RWPE2 (cell line): ENCODE measurements at regions not wholly inside any gene's neighbourhood (a gene's known extent, or its start where the extent isn't known, plus 50 kb on each side); places are given as distances from the start of the nearest gene placed in this dataset.

ENCODE experiments used
- ATAC-seq: fragments of 200-7000 bp; cut with Tn5 transposase; 3 replicates; pipeline ENCODE4 v1.9.1; 2021; ENCODE audit warnings: low read depth
- DNase-seq: peaks from one replicate; pipeline ENCODE4 v3.0.0-alpha.2; 2020; ENCODE audit warnings: low spot score
- H3K27ac ChIP-seq: fragments of 450-650 bp; 2 replicates; pipeline ENCODE4 v1.5.1; 2017; ENCODE audit warnings: mild to moderate bottlenecking; ENCODE audit not compliant: poor library complexity, severe bottlenecking
- H3K27me3 ChIP-seq: fragments of 250-450 bp; sonication (Bioruptor Pico); 2 replicates; pipeline ENCODE4 v1.5.1; 2021; ENCODE audit warnings: mild to moderate bottlenecking, moderate library complexity; ENCODE audit not compliant: insufficient read depth, poor library complexity, severe bottlenecking
- H3K36me3 ChIP-seq: fragments of 250-450 bp; sonication (Bioruptor Pico); 2 replicates; pipeline ENCODE4 v1.5.1; 2020; ENCODE audit warnings: low read depth, mild to moderate bottlenecking, moderate library complexity
- H3K4me1 ChIP-seq: fragments of 250-450 bp; sonication (Bioruptor Pico); 2 replicates; pipeline ENCODE4 v1.5.1; 2021; ENCODE audit warnings: mild to moderate bottlenecking, moderate library complexity; ENCODE audit not compliant: insufficient read depth, poor library complexity, severe bottlenecking
- H3K4me3 ChIP-seq: fragments of 250-450 bp; sonication (Bioruptor Pico); 2 replicates; pipeline ENCODE4 v1.5.1; 2021; ENCODE audit warnings: mild to moderate bottlenecking, moderate library complexity; ENCODE audit not compliant: severe bottlenecking
- H3K9me3 ChIP-seq: fragments of 250-450 bp; sonication (Bioruptor Pico); 2 replicates; pipeline ENCODE4 v1.5.1; 2021; ENCODE audit warnings: mild to moderate bottlenecking, moderate library complexity; ENCODE audit not compliant: severe bottlenecking
- TF ChIP-seq, protein P1 (sequence below): fragments of 450-650 bp; IDR thresholded peaks from one replicate; pipeline ENCODE4 v1.5.1; 2017; ENCODE audit warnings: mild to moderate bottlenecking, moderate library complexity; ENCODE audit not compliant: poor library complexity, severe bottlenecking

DNA sequence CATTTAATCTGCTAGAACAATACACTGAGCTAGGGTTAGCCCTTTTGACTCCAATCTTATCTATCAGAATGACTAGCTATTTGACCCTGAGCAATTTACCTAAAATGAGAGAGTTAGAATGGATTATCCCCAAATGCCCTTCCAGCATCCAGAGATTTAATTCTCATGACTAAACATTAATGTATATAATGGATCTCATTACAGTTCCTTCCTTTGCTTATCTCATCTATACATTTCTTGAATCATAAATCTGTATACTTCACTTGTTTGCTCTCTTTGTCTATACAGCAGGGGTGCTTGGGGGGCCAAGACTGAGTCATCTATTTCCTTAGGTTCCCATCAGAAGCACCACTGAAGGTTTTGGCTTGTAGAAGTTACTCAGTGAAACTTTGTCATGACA, 565.8 kb downstream of the IGSF11 start:
- Histone ChIP-seq H3K27me3 (no peaks in the 10 kb centered on the region), H3K4me3 (no peak overlapping the region), H3K9me3 (no peaks in the 10 kb centered on the region), H3K36me3 (no peaks in the 10 kb centered on the region), H3K4me1 (peaks cover 10% of the 10 kb centered on the region), H3K27ac (peak overlapping the region; percentile 18)
- ATAC-seq, result peak; percentile 52; the same call in 1 of the 3 replicates
- TF ChIP-seq, protein P1, sequence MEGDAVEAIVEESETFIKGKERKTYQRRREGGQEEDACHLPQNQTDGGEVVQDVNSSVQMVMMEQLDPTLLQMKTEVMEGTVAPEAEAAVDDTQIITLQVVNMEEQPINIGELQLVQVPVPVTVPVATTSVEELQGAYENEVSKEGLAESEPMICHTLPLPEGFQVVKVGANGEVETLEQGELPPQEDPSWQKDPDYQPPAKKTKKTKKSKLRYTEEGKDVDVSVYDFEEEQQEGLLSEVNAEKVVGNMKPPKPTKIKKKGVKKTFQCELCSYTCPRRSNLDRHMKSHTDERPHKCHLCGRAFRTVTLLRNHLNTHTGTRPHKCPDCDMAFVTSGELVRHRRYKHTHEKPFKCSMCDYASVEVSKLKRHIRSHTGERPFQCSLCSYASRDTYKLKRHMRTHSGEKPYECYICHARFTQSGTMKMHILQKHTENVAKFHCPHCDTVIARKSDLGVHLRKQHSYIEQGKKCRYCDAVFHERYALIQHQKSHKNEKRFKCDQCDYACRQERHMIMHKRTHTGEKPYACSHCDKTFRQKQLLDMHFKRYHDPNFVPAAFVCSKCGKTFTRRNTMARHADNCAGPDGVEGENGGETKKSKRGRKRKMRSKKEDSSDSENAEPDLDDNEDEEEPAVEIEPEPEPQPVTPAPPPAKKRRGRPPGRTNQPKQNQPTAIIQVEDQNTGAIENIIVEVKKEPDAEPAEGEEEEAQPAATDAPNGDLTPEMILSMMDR, result no peak
- no peak for DNase-seq

DNA sequence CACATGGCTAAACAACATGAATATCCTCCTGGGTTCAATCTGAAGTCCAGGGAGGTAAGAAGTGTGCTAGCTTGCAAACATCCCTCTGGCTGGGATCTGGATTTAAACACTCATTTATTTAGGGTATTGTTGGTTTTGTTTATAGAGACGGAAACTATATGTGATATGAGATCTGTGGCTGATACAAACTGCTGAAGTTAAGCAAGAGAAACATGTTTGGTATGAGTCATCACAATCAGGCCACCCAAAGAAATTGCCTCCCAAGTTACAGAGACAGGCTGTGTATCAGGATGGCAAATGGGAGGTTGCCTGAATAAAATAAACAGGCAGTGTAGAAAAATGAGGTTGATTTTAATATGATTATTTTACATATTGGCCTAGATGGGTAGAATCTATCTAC, 562.1 kb downstream of the IGSF11 start:
- Histone ChIP-seq H3K27ac (no peak overlapping the region), H3K9me3 (no peaks in the 10 kb centered on the region), H3K27me3 (no peaks in the 10 kb centered on the region), H3K4me3 (no peak overlapping the region), H3K4me1 (peaks cover 10% of the 10 kb centered on the region), H3K36me3 (no peaks in the 10 kb centered on the region)
- ATAC-seq (peak; percentile 74), DNase-seq (no peak)
- TF ChIP-seq, protein P1, result no peak

DNA sequence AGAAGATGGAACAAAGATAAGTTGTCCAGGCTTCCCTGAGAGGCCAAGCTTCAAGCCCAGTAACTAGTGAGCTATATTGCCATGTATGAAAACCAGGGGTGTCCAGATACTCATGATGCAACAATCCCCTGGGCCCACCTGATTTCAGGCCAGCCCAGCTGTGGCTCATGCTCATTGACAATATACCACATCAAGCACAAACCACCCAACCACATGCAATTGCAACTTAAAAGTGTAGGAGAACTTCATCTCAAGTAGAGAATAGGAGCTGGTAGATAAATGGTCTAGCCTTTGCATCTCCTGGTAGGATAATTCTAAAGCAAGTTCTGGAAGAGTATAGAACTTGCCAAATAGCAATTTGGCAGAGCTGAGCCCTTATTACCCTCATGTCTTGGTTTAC, 561.3 kb downstream of the IGSF11 start:
- Histone ChIP-seq H3K27me3 (no peaks in the 10 kb centered on the region), H3K4me3 (no peak overlapping the region), H3K27ac (no peak overlapping the region), H3K4me1 (peaks cover 10% of the 10 kb centered on the region), H3K36me3 (no peaks in the 10 kb centered on the region), H3K9me3 (no peaks in the 10 kb centered on the region)
- ATAC-seq (no peak), DNase-seq (no peak)
- TF ChIP-seq, protein P1, result no peak

DNA sequence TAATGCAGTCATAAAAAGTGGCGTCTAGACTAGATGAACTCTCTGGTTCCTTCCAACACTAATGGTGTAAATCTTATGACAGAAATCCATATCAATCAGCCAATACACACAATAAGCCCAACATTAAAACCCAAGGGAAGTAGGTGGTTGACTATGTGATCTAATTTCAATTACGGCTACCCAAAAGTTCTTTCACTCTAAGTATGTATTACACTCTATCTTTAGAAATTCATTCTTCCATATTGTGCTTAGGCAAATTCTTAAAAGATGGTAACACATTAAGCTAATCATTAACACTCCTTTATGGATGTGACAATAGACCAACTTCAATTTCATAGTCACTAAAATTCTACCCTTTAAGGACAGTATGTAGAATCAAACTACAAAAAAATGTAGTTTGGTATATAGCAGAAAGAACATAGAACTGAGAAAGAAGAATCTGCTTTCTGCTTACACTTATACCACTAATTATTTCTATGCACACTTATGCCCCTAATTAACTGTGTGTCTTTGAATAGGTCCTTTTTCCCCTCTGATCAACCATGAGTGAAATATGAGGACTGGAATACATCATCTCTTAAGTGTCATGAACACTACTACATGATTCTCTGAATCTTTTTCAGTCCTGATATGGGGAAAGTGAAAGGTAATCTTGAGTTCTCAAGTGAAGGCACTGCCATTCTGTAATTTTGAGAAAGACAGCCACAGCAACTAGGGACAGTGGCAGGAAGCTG, 557.6 kb downstream of the IGSF11 start:
- H3K9me3 ChIP-seq, result no peaks in the 10 kb centered on the region
- TF ChIP-seq, protein P1, result no peak
- no peak overlapping the region for H3K4me3 ChIP-seq
- H3K36me3 ChIP-seq, result no peaks in the 10 kb centered on the region
- DNase-seq (no peak), ATAC-seq (no peak)
- peaks cover 9% of the 10 kb centered on the region for H3K4me1 ChIP-seq
- no peaks in the 10 kb centered on the region for H3K27me3 ChIP-seq
- H3K27ac ChIP-seq, result no peak overlapping the region

DNA sequence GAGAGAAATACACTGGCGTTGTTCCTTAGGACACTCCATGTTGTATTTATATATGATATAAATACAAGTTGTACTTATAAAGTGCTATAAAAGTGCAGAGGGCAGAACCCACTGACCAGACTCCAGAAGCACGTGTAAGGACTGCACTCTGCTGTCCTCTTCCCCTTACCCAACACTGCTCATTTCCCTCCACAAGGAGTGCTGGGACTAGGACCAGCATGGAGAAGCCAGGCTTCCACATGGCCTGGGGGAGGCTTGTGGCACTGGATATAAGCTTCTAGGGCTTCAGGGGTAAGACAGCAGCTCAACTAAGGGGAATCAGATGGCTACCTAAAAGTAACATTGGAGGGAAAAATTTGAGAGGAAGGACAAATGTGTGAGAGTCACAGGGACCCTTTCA, 556.9 kb downstream of the IGSF11 start:
- H3K9me3 ChIP-seq, result no peaks in the 10 kb centered on the region
- H3K36me3 ChIP-seq, result no peaks in the 10 kb centered on the region
- DNase-seq, result no peak
- H3K27me3 ChIP-seq, result no peaks in the 10 kb centered on the region
- peaks cover 6% of the 10 kb centered on the region for H3K4me1 ChIP-seq
- TF ChIP-seq, protein P1, result no peak
- H3K27ac ChIP-seq, result no peak overlapping the region
- ATAC-seq, result no peak
- H3K4me3 ChIP-seq, result no peak overlapping the region
